Medulla oblongata (tissue), 1 donor: ENCODE measurements at regions not wholly inside any gene's neighbourhood (a gene's known extent, or its start where the extent isn't known, plus 50 kb on each side); places are given as distances from the start of the nearest gene placed in this dataset.
A peak's percentile ranks its signal among the peaks of the same experiment; 100 is the strongest.
"Not testable (repeated sequence)": the region's sequence is repeated elsewhere in the genome, so short reads cannot be mapped to it uniquely, and the experiment has no call there.

Experiments used
- DNase-seq: peaks from one replicate; pipeline ENCODE4 v3.0.0-alpha.2; 2015; ENCODE audit errors: extremely low spot score

GRCh38 chr4:82077471-82077995, 296.3 kb downstream of the HNRNPD start:
- not testable (repeated sequence) for DNase-seq

- no peak for DNase-seq
Measured at GRCh38 chr4:82076809-82077208, 297.0 kb downstream of the HNRNPD start.

GRCh38 chr4:82076359-82076758, 297.4 kb downstream of the HNRNPD start:
- no peak for DNase-seq

GRCh38 chr4:82071951-82072350, 301.8 kb downstream of the HNRNPD start:
- DNase-seq = no peak

- DNase-seq = no peak
Measured at GRCh38 chr4:82069883-82070638, 303.7 kb downstream of the HNRNPD start.

GRCh38 chr4:82063017-82063416, 310.8 kb downstream of the HNRNPD start:
- no peak for DNase-seq

- no peak for DNase-seq
Measured at GRCh38 chr4:82057990-82058544, 315.7 kb downstream of the HNRNPD start.

GRCh38 chr4:82055156-82055555, 318.6 kb downstream of the HNRNPD start:
- DNase-seq = no peak

GRCh38 chr4:82053396-82053795, 320.4 kb downstream of the HNRNPD start:
- no peak for DNase-seq

- DNase-seq = no peak
Measured at GRCh38 chr4:82050796-82051195, 323.0 kb downstream of the HNRNPD start.

GRCh38 chr4:82049294-82049693, 324.5 kb downstream of the HNRNPD start:
- no peak for DNase-seq

- no peak for DNase-seq
Measured at GRCh38 chr4:82047731-82048130, 326.1 kb downstream of the HNRNPD start.

GRCh38 chr4:82046796-82047195, 327.0 kb downstream of the HNRNPD start:
- no peak for DNase-seq

GRCh38 chr4:82045267-82045666, 328.5 kb downstream of the HNRNPD start:
- no peak for DNase-seq

- DNase-seq = peak; percentile 63
Measured at GRCh38 chr4:82044141-82044993, 329.4 kb downstream of the HNRNPD start.

- no peak for DNase-seq
Measured at GRCh38 chr4:82043809-82044137, 330.0 kb downstream of the HNRNPD start.

GRCh38 chr4:82043081-82043808, 330.5 kb downstream of the HNRNPD start:
- DNase-seq = no peak

- no peak for DNase-seq
Measured at GRCh38 chr4:82042042-82042441, 331.7 kb downstream of the HNRNPD start.

- DNase-seq = no peak
Measured at GRCh38 chr4:82038936-82039335, 334.9 kb downstream of the HNRNPD start.

GRCh38 chr4:82036181-82036580, 337.6 kb downstream of the HNRNPD start:
- no peak for DNase-seq

GRCh38 chr4:82034878-82035277, 338.9 kb downstream of the HNRNPD start:
- DNase-seq = no peak

- DNase-seq = no peak
Measured at GRCh38 chr4:82033862-82034261, 339.9 kb downstream of the HNRNPD start.
